ENCODE measurements at regions not wholly inside any gene's neighbourhood (a gene's known extent, or its start where the extent isn't known, plus 50 kb on each side); places are given as distances from the start of the nearest gene placed in this dataset.
"Not testable (repeated sequence)": the region's sequence is repeated elsewhere in the genome, so short reads cannot be mapped to it uniquely, and the experiment has no call there.

GRCh38 chr5:176042020-176042658 lies 74.0 kb upstream of the THOC3 start:
- H3K4me1 ChIP-seq (replicated peaks); H3K27me3 ChIP-seq (replicated peaks); H3K9me3 ChIP-seq (replicated peaks); H3K27ac ChIP-seq; H3K36me3 ChIP-seq; H3K4me3 ChIP-seq: not testable (repeated sequence)
- DNase-seq (ENCODE audit: low read depth in 1 of 2, low spot score in 2 of 2): peak in 1 of 2 experiments; percentile 20

GRCh38 chr5:176043252-176043829 lies 75.2 kb upstream of the THOC3 start:
- H3K27me3 ChIP-seq (replicated peaks); H3K36me3 ChIP-seq; H3K4me1 ChIP-seq (replicated peaks); H3K27ac ChIP-seq; H3K9me3 ChIP-seq (replicated peaks); H3K4me3 ChIP-seq: not testable (repeated sequence)
- peak in 1 of 2 experiments; percentile 45 for DNase-seq (ENCODE audit: low read depth in 1 of 2, low spot score in 2 of 2)

GRCh38 chr5:176043986-176044385 lies 75.9 kb upstream of the THOC3 start:
- DNase-seq (ENCODE audit: low read depth in 1 of 2, low spot score in 2 of 2): peak in 1 of 2 experiments; percentile 27
- not testable (repeated sequence) for H3K27ac ChIP-seq; H3K27me3 ChIP-seq (replicated peaks)

GRCh38 chr5:176044431-176044830 lies 76.3 kb upstream of the THOC3 start:
- not testable (repeated sequence) for H3K36me3 ChIP-seq; H3K4me3 ChIP-seq; H3K4me1 ChIP-seq (replicated peaks); H3K9me3 ChIP-seq (replicated peaks); H3K27me3 ChIP-seq (replicated peaks); H3K27ac ChIP-seq
- peak in 1 of 2 experiments; percentile 40 for DNase-seq (ENCODE audit: low read depth in 1 of 2, low spot score in 2 of 2)

More at GRCh38 chr5:176043986-176044385, 75.9 kb upstream of the THOC3 start:
- not testable (repeated sequence) for H3K9me3 ChIP-seq (replicated peaks); H3K36me3 ChIP-seq; H3K4me3 ChIP-seq; H3K4me1 ChIP-seq (replicated peaks)

- DNase-seq (ENCODE audit: low read depth in 1 of 2, low spot score in 2 of 2); H3K27ac ChIP-seq; H3K9me3 ChIP-seq (replicated peaks); H3K27me3 ChIP-seq (replicated peaks); H3K36me3 ChIP-seq; H3K4me1 ChIP-seq (replicated peaks); H3K4me3 ChIP-seq: not testable (repeated sequence)
Observed at GRCh38 chr5:176045442-176045841, 77.3 kb upstream of the THOC3 start.

GRCh38 chr5:176048671-176049070 lies 80.6 kb upstream of the THOC3 start:
- not testable (repeated sequence) for H3K27ac ChIP-seq

GRCh38 chr5:176060472-176061268 lies 92.6 kb upstream of the THOC3 start:
- H3K36me3 ChIP-seq; H3K4me3 ChIP-seq; H3K9me3 ChIP-seq (replicated peaks); H3K27ac ChIP-seq; H3K27me3 ChIP-seq (replicated peaks); H3K4me1 ChIP-seq (replicated peaks); DNase-seq (ENCODE audit: low read depth in 1 of 2, low spot score in 2 of 2): not testable (repeated sequence)

More at GRCh38 chr5:176048671-176049070, 80.6 kb upstream of the THOC3 start:
- DNase-seq (ENCODE audit: low read depth in 1 of 2, low spot score in 2 of 2); H3K4me1 ChIP-seq (replicated peaks); H3K36me3 ChIP-seq; H3K4me3 ChIP-seq; H3K27me3 ChIP-seq (replicated peaks); H3K9me3 ChIP-seq (replicated peaks): not testable (repeated sequence)

GRCh38 chr5:176061269-176061622 lies 93.1 kb upstream of the THOC3 start:
- H3K27ac ChIP-seq, H3K4me3 ChIP-seq: not testable (repeated sequence)

GRCh38 chr5:176061660-176062059 lies 93.5 kb upstream of the THOC3 start:
- not testable (repeated sequence) for H3K9me3 ChIP-seq (replicated peaks); DNase-seq (ENCODE audit: low read depth in 1 of 2, low spot score in 2 of 2); H3K4me1 ChIP-seq (replicated peaks); H3K27ac ChIP-seq; H3K4me3 ChIP-seq; H3K27me3 ChIP-seq (replicated peaks); H3K36me3 ChIP-seq

More at GRCh38 chr5:176061269-176061622, 93.1 kb upstream of the THOC3 start:
- H3K4me1 ChIP-seq (replicated peaks); DNase-seq (ENCODE audit: low read depth in 1 of 2, low spot score in 2 of 2); H3K36me3 ChIP-seq; H3K27me3 ChIP-seq (replicated peaks); H3K9me3 ChIP-seq (replicated peaks): not testable (repeated sequence)

- H3K27me3 ChIP-seq (replicated peaks); H3K36me3 ChIP-seq; H3K9me3 ChIP-seq (replicated peaks); DNase-seq (ENCODE audit: low read depth in 1 of 2, low spot score in 2 of 2); H3K4me3 ChIP-seq; H3K27ac ChIP-seq; H3K4me1 ChIP-seq (replicated peaks): not testable (repeated sequence)
Observed at GRCh38 chr5:176066262-176066945, 98.3 kb upstream of the THOC3 start.

GRCh38 chr5:176067162-176067561 lies 99.0 kb upstream of the THOC3 start:
- not testable (repeated sequence) for H3K36me3 ChIP-seq; H3K4me1 ChIP-seq (replicated peaks); H3K27me3 ChIP-seq (replicated peaks); DNase-seq (ENCODE audit: low read depth in 1 of 2, low spot score in 2 of 2); H3K9me3 ChIP-seq (replicated peaks); H3K4me3 ChIP-seq; H3K27ac ChIP-seq

GRCh38 chr5:176067948-176068347 lies 99.8 kb upstream of the THOC3 start:
- H3K27me3 ChIP-seq (replicated peaks); H3K9me3 ChIP-seq (replicated peaks); H3K36me3 ChIP-seq; H3K27ac ChIP-seq; H3K4me1 ChIP-seq (replicated peaks); H3K4me3 ChIP-seq; DNase-seq (ENCODE audit: low read depth in 1 of 2, low spot score in 2 of 2): not testable (repeated sequence)

- H3K27me3 ChIP-seq (replicated peaks); H3K4me1 ChIP-seq (replicated peaks); H3K36me3 ChIP-seq: not testable (repeated sequence)
Observed at GRCh38 chr5:176073996-176074571, 106.0 kb upstream of the THOC3 start.

GRCh38 chr5:176083717-176084116 lies 115.6 kb upstream of the THOC3 start:
- not testable (repeated sequence) for DNase-seq (ENCODE audit: low read depth in 1 of 2, low spot score in 2 of 2); H3K36me3 ChIP-seq; H3K27ac ChIP-seq; H3K4me1 ChIP-seq (replicated peaks); H3K9me3 ChIP-seq (replicated peaks); H3K27me3 ChIP-seq (replicated peaks); H3K4me3 ChIP-seq

More at GRCh38 chr5:176073996-176074571, 106.0 kb upstream of the THOC3 start:
- H3K27ac ChIP-seq; H3K4me3 ChIP-seq; DNase-seq (ENCODE audit: low read depth in 1 of 2, low spot score in 2 of 2); H3K9me3 ChIP-seq (replicated peaks): not testable (repeated sequence)

Measured in SJSA1 (cell line).